Left lung (tissue), 4 donors: ENCODE measurements at regions not wholly inside any gene's neighbourhood (a gene's known extent, or its start where the extent isn't known, plus 50 kb on each side); places are given as distances from the start of the nearest gene placed in this dataset.

Experiments
- ATAC-seq: fragments of 200-7000 bp; cut with Tn5 transposase; one replicate; pipeline ENCODE4 v1.9.1; 2020; ENCODE audit warnings: moderate library complexity
- DNase-seq, 4 donors: peaks; one replicate each; pipeline ENCODE4 v3.0.0-alpha.2; 2013 to 2020
- H3K27ac ChIP-seq, 2 donors: fragments of 200-600 bp; sonication (generic) in 1 of 2; one replicate each; pipeline versions ENCODE4 v1.5.0 to v1.8.0; 2020 to 2021
- H3K27me3 ChIP-seq, 2 donors: fragments of 200-600 bp; sonication (generic) in 1 of 2; one replicate each; pipeline versions ENCODE4 v1.5.0 to v1.8.0; 2020 to 2021
- H3K36me3 ChIP-seq, 2 donors: fragments of 200-600 bp; sonication (generic) in 1 of 2; one replicate each; pipeline versions ENCODE4 v1.5.0 to v1.8.0; 2020 to 2021
- H3K4me1 ChIP-seq, 2 donors: fragments of 200-600 bp; one replicate each; pipeline ENCODE4 v1.8.0; 2021
- H3K4me3 ChIP-seq, 2 donors: fragments of 200-600 bp; sonication (generic) in 1 of 2; one replicate each; pipeline versions ENCODE4 v1.5.0 to v1.8.0; 2020 to 2021; ENCODE audit warnings: mild to moderate bottlenecking in 1 of 2
- H3K9me3 ChIP-seq, 2 donors: fragments of 200-600 bp; sonication (generic) in 1 of 2; one replicate each; pipeline versions ENCODE4 v1.5.0 to v1.8.0; 2020 to 2021
- CTCF ChIP-seq, 2 donors: fragments of 200-600 bp; sonication (generic) in 1 of 2; IDR thresholded peaks; one replicate each; pipeline versions ENCODE4 v1.5.0 to v1.8.0; 2021; ENCODE audit warnings: antibody characterized with exemption in 2 of 2
- intact Hi-C, 2 donors: fragments of 100-400 bp; cut with DNase I; formaldehyde crosslinking; loops; one replicate each; pipeline versions ENCODE4 v1.11.2 to v1.14.2; 2022
- donor health status: DM: no; HTN: yes; CAD: no.
- donor health status: DM: no; HTN: no; CAD: no.

- no peaks in the 10 kb centered on the region for H3K4me1 ChIP-seq
- TF ChIP-seq CTCF (IDR thresholded peaks at IDR 0.05), result no peak
- ATAC-seq, result no peak
- intact Hi-C loops, result no loop called here
- H3K27me3 ChIP-seq, result no peaks in the 10 kb centered on the region
- H3K36me3 ChIP-seq, result no peaks in the 10 kb centered on the region
- DNase-seq, result no peak
- H3K4me3 ChIP-seq, result no peak overlapping the region
- no peaks in the 10 kb centered on the region for H3K9me3 ChIP-seq
- no peak overlapping the region for H3K27ac ChIP-seq
Observed at GRCh38 chrX:147626605-147627004, 285.1 kb upstream of the FMR1 start.

- TF ChIP-seq CTCF (IDR thresholded peaks at IDR 0.05), result no peak
- Histone ChIP-seq H3K4me1 (no peaks in the 10 kb centered on the region), H3K27me3 (no peaks in the 10 kb centered on the region), H3K27ac (no peak overlapping the region), H3K9me3 (no peaks in the 10 kb centered on the region), H3K4me3 (no peak overlapping the region), H3K36me3 (no peaks in the 10 kb centered on the region)
- no peak for ATAC-seq
- intact Hi-C loops, result no loop called here
- no peak for DNase-seq
Observed at GRCh38 chrX:147635186-147635585, 276.5 kb upstream of the FMR1 start.

- no peak overlapping the region for H3K4me3 ChIP-seq
- no peaks in the 10 kb centered on the region for H3K4me1 ChIP-seq
- H3K36me3 ChIP-seq, result no peaks in the 10 kb centered on the region
- TF ChIP-seq CTCF (IDR thresholded peaks at IDR 0.05), result no peak
- ATAC-seq (no peak), DNase-seq (no peak)
- no peaks in the 10 kb centered on the region for H3K9me3 ChIP-seq
- intact Hi-C loops, result no loop called here
- H3K27ac ChIP-seq, result no peak overlapping the region
- H3K27me3 ChIP-seq, result no peaks in the 10 kb centered on the region
Observed at GRCh38 chrX:147637190-147637589, 274.5 kb upstream of the FMR1 start.

- no peak for ATAC-seq
- no peak overlapping the region for H3K4me3 ChIP-seq
Observed at GRCh38 chrX:147646949-147647723, 264.6 kb upstream of the FMR1 start.

GRCh38 chrX:147675819-147676218 is 235.9 kb upstream of the FMR1 start:
- DNase-seq (no peak), ATAC-seq (no peak)
- no peak overlapping the region for H3K4me3 ChIP-seq
- TF ChIP-seq CTCF (IDR thresholded peaks at IDR 0.05), result no peak
- H3K4me1 ChIP-seq, result no peaks in the 10 kb centered on the region
- no peaks in the 10 kb centered on the region for H3K9me3 ChIP-seq
- intact Hi-C loops, result no loop called here
- no peaks in the 10 kb centered on the region for H3K27me3 ChIP-seq
- H3K27ac ChIP-seq, result no peak overlapping the region
- H3K36me3 ChIP-seq, result no peaks in the 10 kb centered on the region

More at GRCh38 chrX:147646949-147647723, 264.6 kb upstream of the FMR1 start:
- no peaks in the 10 kb centered on the region for H3K9me3 ChIP-seq
- no peaks in the 10 kb centered on the region for H3K27me3 ChIP-seq
- no peaks in the 10 kb centered on the region for H3K36me3 ChIP-seq
- no peak for TF ChIP-seq CTCF (IDR thresholded peaks at IDR 0.05)
- H3K4me1 ChIP-seq, result no peaks in the 10 kb centered on the region
- intact Hi-C loops, result no loop called here
- H3K27ac ChIP-seq, result no peak overlapping the region
- no peak for DNase-seq
